HL-60 (cell line): ENCODE measurements at regions not wholly inside any gene's neighbourhood (a gene's known extent, or its start where the extent isn't known, plus 50 kb on each side); places are given as distances from the start of the nearest gene placed in this dataset.

Source experiments
- GABPA ChIP-seq: IDR thresholded peaks from 2 replicates; pipeline ENCODE4 v1.6.1; 2012; ENCODE audit warnings: low read depth
- POLR2AphosphoS5 ChIP-seq: IDR thresholded peaks from 2 replicates; pipeline ENCODE4 v1.6.1; 2012; ENCODE audit warnings: low read depth
- TF ChIP-seq, protein P1 (sequence below): IDR thresholded peaks from one replicate; pipeline ENCODE4 v1.5.1; 2011; ENCODE audit warnings: low read length, control low read depth, inconsistent platforms; ENCODE audit not compliant: insufficient read depth
- TF ChIP-seq, protein P2 (sequence below): IDR thresholded peaks from 2 replicates; pipeline ENCODE4 v1.6.1; 2012; ENCODE audit warnings: low read depth; ENCODE audit not compliant: insufficient replicate concordance

DNA sequence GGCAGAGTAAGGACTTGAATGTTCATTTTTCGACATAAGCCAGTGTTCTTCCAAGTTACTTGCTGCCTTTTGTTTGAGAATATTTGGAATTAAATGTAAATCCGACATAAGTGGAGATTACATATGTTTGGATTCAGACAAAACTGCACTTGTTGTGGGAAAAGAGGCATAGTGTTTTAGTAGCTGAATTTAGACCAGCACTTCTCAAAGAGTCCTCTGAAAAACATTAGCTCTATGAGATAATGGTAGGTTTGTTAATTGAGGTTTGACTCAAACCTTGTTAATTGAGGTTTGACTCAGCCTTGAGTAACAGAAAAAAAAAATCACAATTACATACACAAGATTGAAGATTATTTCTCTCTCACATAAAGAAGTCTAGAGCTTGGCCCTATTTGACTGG lies 132.5 kb downstream of the NSUN3 start:
- TF ChIP-seq, protein P1, sequence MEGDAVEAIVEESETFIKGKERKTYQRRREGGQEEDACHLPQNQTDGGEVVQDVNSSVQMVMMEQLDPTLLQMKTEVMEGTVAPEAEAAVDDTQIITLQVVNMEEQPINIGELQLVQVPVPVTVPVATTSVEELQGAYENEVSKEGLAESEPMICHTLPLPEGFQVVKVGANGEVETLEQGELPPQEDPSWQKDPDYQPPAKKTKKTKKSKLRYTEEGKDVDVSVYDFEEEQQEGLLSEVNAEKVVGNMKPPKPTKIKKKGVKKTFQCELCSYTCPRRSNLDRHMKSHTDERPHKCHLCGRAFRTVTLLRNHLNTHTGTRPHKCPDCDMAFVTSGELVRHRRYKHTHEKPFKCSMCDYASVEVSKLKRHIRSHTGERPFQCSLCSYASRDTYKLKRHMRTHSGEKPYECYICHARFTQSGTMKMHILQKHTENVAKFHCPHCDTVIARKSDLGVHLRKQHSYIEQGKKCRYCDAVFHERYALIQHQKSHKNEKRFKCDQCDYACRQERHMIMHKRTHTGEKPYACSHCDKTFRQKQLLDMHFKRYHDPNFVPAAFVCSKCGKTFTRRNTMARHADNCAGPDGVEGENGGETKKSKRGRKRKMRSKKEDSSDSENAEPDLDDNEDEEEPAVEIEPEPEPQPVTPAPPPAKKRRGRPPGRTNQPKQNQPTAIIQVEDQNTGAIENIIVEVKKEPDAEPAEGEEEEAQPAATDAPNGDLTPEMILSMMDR: no peak
- TF ChIP-seq, protein P2, sequence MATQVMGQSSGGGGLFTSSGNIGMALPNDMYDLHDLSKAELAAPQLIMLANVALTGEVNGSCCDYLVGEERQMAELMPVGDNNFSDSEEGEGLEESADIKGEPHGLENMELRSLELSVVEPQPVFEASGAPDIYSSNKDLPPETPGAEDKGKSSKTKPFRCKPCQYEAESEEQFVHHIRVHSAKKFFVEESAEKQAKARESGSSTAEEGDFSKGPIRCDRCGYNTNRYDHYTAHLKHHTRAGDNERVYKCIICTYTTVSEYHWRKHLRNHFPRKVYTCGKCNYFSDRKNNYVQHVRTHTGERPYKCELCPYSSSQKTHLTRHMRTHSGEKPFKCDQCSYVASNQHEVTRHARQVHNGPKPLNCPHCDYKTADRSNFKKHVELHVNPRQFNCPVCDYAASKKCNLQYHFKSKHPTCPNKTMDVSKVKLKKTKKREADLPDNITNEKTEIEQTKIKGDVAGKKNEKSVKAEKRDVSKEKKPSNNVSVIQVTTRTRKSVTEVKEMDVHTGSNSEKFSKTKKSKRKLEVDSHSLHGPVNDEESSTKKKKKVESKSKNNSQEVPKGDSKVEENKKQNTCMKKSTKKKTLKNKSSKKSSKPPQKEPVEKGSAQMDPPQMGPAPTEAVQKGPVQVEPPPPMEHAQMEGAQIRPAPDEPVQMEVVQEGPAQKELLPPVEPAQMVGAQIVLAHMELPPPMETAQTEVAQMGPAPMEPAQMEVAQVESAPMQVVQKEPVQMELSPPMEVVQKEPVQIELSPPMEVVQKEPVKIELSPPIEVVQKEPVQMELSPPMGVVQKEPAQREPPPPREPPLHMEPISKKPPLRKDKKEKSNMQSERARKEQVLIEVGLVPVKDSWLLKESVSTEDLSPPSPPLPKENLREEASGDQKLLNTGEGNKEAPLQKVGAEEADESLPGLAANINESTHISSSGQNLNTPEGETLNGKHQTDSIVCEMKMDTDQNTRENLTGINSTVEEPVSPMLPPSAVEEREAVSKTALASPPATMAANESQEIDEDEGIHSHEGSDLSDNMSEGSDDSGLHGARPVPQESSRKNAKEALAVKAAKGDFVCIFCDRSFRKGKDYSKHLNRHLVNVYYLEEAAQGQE: no peak
- TF ChIP-seq GABPA (no peak), POLR2AphosphoS5 (no peak)
